ENCODE measurements at regions not wholly inside any gene's neighbourhood (a gene's known extent, or its start where the extent isn't known, plus 50 kb on each side); places are given as distances from the start of the nearest gene placed in this dataset.
"Not testable (repeated sequence)": the region's sequence is repeated elsewhere in the genome, so short reads cannot be mapped to it uniquely, and the experiment has no call there.

GRCh38 chr13:33352526-33352925 lies 67.0 kb upstream of the STARD13 start:
- TF ChIP-seq EZH2 (optimal IDR thresholded peaks at IDR 0.05; ENCODE audit: low read depth, low read length): no peak
- TF ChIP-seq, protein P1, sequence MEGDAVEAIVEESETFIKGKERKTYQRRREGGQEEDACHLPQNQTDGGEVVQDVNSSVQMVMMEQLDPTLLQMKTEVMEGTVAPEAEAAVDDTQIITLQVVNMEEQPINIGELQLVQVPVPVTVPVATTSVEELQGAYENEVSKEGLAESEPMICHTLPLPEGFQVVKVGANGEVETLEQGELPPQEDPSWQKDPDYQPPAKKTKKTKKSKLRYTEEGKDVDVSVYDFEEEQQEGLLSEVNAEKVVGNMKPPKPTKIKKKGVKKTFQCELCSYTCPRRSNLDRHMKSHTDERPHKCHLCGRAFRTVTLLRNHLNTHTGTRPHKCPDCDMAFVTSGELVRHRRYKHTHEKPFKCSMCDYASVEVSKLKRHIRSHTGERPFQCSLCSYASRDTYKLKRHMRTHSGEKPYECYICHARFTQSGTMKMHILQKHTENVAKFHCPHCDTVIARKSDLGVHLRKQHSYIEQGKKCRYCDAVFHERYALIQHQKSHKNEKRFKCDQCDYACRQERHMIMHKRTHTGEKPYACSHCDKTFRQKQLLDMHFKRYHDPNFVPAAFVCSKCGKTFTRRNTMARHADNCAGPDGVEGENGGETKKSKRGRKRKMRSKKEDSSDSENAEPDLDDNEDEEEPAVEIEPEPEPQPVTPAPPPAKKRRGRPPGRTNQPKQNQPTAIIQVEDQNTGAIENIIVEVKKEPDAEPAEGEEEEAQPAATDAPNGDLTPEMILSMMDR (IDR thresholded peaks at IDR 0.05; ENCODE audit: low read length): no peak
- TF ChIP-seq EZH2phosphoT487 (IDR thresholded peaks at IDR 0.05; ENCODE audit: low read length): no peak
- Histone ChIP-seq H2AFZ (ENCODE audit: low read length) (no peak overlapping the region), H3K79me2 (ENCODE audit: low read length) (no peaks in the 10 kb centered on the region)

DNA sequence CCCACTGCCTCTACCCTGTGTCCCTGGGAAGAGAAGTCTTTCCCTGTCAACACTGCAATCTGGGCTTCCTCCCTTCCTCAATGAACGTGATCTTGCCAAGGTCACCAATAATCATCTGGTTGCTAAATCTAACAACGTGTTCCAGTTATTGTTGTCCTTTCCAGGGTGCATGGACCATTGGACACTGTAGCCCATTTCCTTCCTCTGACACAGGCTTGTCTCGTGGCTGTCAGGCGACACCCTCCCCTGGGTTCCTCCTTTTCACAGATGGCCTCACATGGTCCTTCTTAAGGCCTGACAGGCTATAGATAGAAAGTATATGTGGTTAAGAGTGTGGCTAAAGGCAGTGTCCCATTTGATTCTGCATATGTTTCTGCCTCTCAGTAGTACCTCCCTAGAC lies 67.7 kb upstream of the STARD13 start:
- no peak overlapping the region for H3K4me2 ChIP-seq (ENCODE audit: low read depth, low read length)
- no peak overlapping the region for H2AFZ ChIP-seq (ENCODE audit: low read length)
- no peaks in the 10 kb centered on the region for H3K4me1 ChIP-seq (ENCODE audit: low read length)
- no peaks in the 10 kb centered on the region for H3K79me2 ChIP-seq (ENCODE audit: low read length)
- TF ChIP-seq EZH2phosphoT487 (IDR thresholded peaks at IDR 0.05; ENCODE audit: low read length) (no peak), EZH2 (optimal IDR thresholded peaks at IDR 0.05; ENCODE audit: low read depth, low read length) (no peak)
- H3K9me2 ChIP-seq (replicated peaks; ENCODE audit: insufficient read depth, low read length): no peaks in the 10 kb centered on the region
- DNase-seq: no peak
- H4K20me1 ChIP-seq (ENCODE audit: insufficient read depth, low read length): no peaks in the 10 kb centered on the region
- no peaks in the 10 kb centered on the region for H3K27me3 ChIP-seq (replicated peaks; ENCODE audit: insufficient read depth, low read length)
- H3K4me3 ChIP-seq (ENCODE audit: low read length): no peak overlapping the region
- no peaks in the 10 kb centered on the region for H3K9me3 ChIP-seq (replicated peaks; ENCODE audit: insufficient read depth, low read length)
- H3K27ac ChIP-seq (ENCODE audit: low read length): no peak overlapping the region
- H3F3A ChIP-seq (ENCODE audit: insufficient read depth, low read length): no peaks in the 10 kb centered on the region
- no peak overlapping the region for H3K9ac ChIP-seq (ENCODE audit: low read length)
- no peaks in the 10 kb centered on the region for H3K36me3 ChIP-seq (replicated peaks; ENCODE audit: insufficient read depth, low read length)

More at GRCh38 chr13:33352526-33352925, 67.0 kb upstream of the STARD13 start:
- DNase-seq: no peak
- no peaks in the 10 kb centered on the region for H3K27me3 ChIP-seq (replicated peaks; ENCODE audit: insufficient read depth, low read length)
- H3K36me3 ChIP-seq (replicated peaks; ENCODE audit: insufficient read depth, low read length): no peaks in the 10 kb centered on the region
- H3F3A ChIP-seq (ENCODE audit: insufficient read depth, low read length): no peaks in the 10 kb centered on the region
- no peaks in the 10 kb centered on the region for H4K20me1 ChIP-seq (ENCODE audit: insufficient read depth, low read length)
- H3K4me3 ChIP-seq (ENCODE audit: low read length): no peak overlapping the region
- H3K4me2 ChIP-seq (ENCODE audit: low read depth, low read length): no peak overlapping the region
- no peak overlapping the region for H3K27ac ChIP-seq (ENCODE audit: low read length)
- H3K4me1 ChIP-seq (ENCODE audit: low read length): no peaks in the 10 kb centered on the region
- no peaks in the 10 kb centered on the region for H3K9me3 ChIP-seq (replicated peaks; ENCODE audit: insufficient read depth, low read length)
- H3K9ac ChIP-seq (ENCODE audit: low read length): no peak overlapping the region
- H3K9me2 ChIP-seq (replicated peaks; ENCODE audit: insufficient read depth, low read length): no peaks in the 10 kb centered on the region

- Histone ChIP-seq H3K9ac (ENCODE audit: low read length) (no peak overlapping the region), H3K9me2 (replicated peaks; ENCODE audit: insufficient read depth, low read length) (no peaks in the 10 kb centered on the region), H2AFZ (ENCODE audit: low read length) (no peak overlapping the region), H3K4me1 (ENCODE audit: low read length) (no peaks in the 10 kb centered on the region), H3K36me3 (replicated peaks; ENCODE audit: insufficient read depth, low read length) (no peaks in the 10 kb centered on the region), H3K9me3 (replicated peaks; ENCODE audit: insufficient read depth, low read length) (no peaks in the 10 kb centered on the region), H4K20me1 (ENCODE audit: insufficient read depth, low read length) (no peaks in the 10 kb centered on the region), H3K79me2 (ENCODE audit: low read length) (no peaks in the 10 kb centered on the region), H3K4me2 (ENCODE audit: low read depth, low read length) (no peak overlapping the region), H3K27me3 (replicated peaks; ENCODE audit: insufficient read depth, low read length) (no peaks in the 10 kb centered on the region), H3K4me3 (ENCODE audit: low read length) (no peak overlapping the region), H3K27ac (ENCODE audit: low read length) (no peak overlapping the region), H3F3A (ENCODE audit: insufficient read depth, low read length) (no peaks in the 10 kb centered on the region)
- no peak for DNase-seq
- TF ChIP-seq EZH2 (optimal IDR thresholded peaks at IDR 0.05; ENCODE audit: low read depth, low read length): no peak
- TF ChIP-seq EZH2phosphoT487 (IDR thresholded peaks at IDR 0.05; ENCODE audit: low read length): no peak
- TF ChIP-seq, protein P1 (IDR thresholded peaks at IDR 0.05; ENCODE audit: low read length): no peak
Observed at GRCh38 chr13:33353646-33354045, 68.1 kb upstream of the STARD13 start.

DNA sequence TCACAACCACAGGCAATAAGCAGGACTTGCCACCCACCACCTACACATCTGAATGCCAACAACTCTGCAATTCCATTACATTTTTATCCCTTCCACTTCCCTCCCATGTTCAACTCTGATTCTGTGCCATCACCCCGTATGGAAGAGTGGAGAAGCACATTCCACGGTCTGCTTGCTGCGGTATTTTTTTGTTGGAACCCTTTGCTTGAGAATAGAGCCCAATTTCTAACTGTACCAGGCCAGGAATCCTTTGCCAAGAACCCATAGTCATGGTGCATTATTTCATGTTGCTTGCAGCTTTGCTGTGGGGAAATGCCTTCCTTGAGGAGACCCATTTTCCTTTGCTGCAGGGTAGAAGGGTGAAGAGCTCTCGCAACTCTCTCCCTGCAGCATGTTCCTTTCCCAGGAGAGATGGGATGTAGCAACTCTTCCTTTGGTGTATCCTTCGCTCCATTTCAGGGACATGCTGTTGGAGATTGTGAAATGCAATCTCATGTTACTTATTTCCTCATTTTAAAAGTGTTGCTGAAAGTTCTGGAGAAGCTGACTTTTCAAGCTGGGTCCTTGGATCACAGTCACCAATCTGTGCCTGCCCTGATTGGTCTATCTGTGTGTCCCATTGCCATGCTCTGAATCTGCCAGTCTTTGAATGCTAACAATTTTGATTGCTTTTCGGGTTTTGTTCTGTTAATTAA lies 69.8 kb upstream of the STARD13 start:
- Histone ChIP-seq H3K9me3 (replicated peaks; ENCODE audit: insufficient read depth, low read length) (no peaks in the 10 kb centered on the region), H3K4me2 (ENCODE audit: low read depth, low read length) (no peak overlapping the region), H3K4me1 (ENCODE audit: low read length) (no peaks in the 10 kb centered on the region), H3K27me3 (replicated peaks; ENCODE audit: insufficient read depth, low read length) (no peaks in the 10 kb centered on the region), H4K20me1 (ENCODE audit: insufficient read depth, low read length) (no peaks in the 10 kb centered on the region), H2AFZ (ENCODE audit: low read length) (no peak overlapping the region), H3K9me2 (replicated peaks; ENCODE audit: insufficient read depth, low read length) (no peaks in the 10 kb centered on the region), H3K79me2 (ENCODE audit: low read length) (no peaks in the 10 kb centered on the region), H3K9ac (ENCODE audit: low read length) (no peak overlapping the region), H3K36me3 (replicated peaks; ENCODE audit: insufficient read depth, low read length) (no peaks in the 10 kb centered on the region), H3F3A (ENCODE audit: insufficient read depth, low read length) (no peaks in the 10 kb centered on the region), H3K4me3 (ENCODE audit: low read length) (no peak overlapping the region), H3K27ac (ENCODE audit: low read length) (no peak overlapping the region)
- DNase-seq: no peak
- TF ChIP-seq EZH2phosphoT487 (IDR thresholded peaks at IDR 0.05; ENCODE audit: low read length) (no peak), EZH2 (optimal IDR thresholded peaks at IDR 0.05; ENCODE audit: low read depth, low read length) (no peak)
- TF ChIP-seq, protein P1 (IDR thresholded peaks at IDR 0.05; ENCODE audit: low read length): no peak

DNA sequence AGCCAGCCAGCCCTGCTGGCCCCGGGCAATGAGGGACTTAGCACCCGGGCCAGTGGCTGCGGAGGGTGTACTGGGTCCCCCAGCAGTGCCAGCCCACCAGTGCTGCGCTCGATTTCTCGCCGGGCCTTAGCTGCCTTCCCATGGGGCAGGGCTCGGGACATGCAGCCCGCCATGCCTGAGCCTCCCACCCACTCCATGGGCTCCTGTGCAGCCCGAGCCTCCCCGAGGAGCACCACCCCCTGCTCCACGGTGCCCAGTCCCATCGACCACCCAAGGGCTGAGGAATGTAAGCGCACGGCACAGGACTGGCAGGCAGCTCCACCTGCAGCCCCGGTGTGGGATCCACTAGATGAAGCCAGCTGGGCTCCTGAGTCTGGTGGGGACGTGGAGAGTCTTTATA lies 72.5 kb upstream of the STARD13 start:
- H3F3A ChIP-seq (ENCODE audit: insufficient read depth, low read length); H3K79me2 ChIP-seq (ENCODE audit: low read length); H3K27ac ChIP-seq (ENCODE audit: low read length); H4K20me1 ChIP-seq (ENCODE audit: insufficient read depth, low read length); H3K36me3 ChIP-seq (replicated peaks; ENCODE audit: insufficient read depth, low read length); H2AFZ ChIP-seq (ENCODE audit: low read length); H3K9ac ChIP-seq (ENCODE audit: low read length); H3K27me3 ChIP-seq (replicated peaks; ENCODE audit: insufficient read depth, low read length); H3K4me1 ChIP-seq (ENCODE audit: low read length); H3K9me2 ChIP-seq (replicated peaks; ENCODE audit: insufficient read depth, low read length); H3K4me2 ChIP-seq (ENCODE audit: low read depth, low read length); DNase-seq; H3K4me3 ChIP-seq (ENCODE audit: low read length); H3K9me3 ChIP-seq (replicated peaks; ENCODE audit: insufficient read depth, low read length): not testable (repeated sequence)
